Lung (tissue), 11 donors: ENCODE measurements at regions not wholly inside any gene's neighbourhood (a gene's known extent, or its start where the extent isn't known, plus 50 kb on each side); places are given as distances from the start of the nearest gene placed in this dataset.
"Not testable (repeated sequence)": the region's sequence is repeated elsewhere in the genome, so short reads cannot be mapped to it uniquely, and the experiment has no call there.

Experiments used
- ATAC-seq: fragments of 200-7000 bp; cut with Tn5 transposase; one replicate; pipeline ENCODE4 v1.9.1; 2020; ENCODE audit warnings: moderate number of reproducible peaks; ENCODE audit not compliant: insufficient read depth, low FRiP score
- DNase-seq, 3 donors: peaks; one replicate each; pipeline ENCODE4 v3.0.0-alpha.2; 2013 to 2017
- H3K27ac ChIP-seq, 2 donors: one replicate each; pipeline ENCODE4 v1.5.1; 2013; ENCODE audit warnings: mild to moderate bottlenecking in 2 of 2, moderate library complexity in 2 of 2, control low read depth in 1 of 2, inconsistent platforms in 1 of 2, low read depth in 1 of 2, low read length in 1 of 2
- H3K27me3 ChIP-seq, 3 donors: one replicate each; pipeline ENCODE4 v1.5.1; 2013; ENCODE audit warnings: low read length in 2 of 3; ENCODE audit not compliant: control insufficient read depth in 3 of 3, insufficient read depth in 3 of 3
- H3K36me3 ChIP-seq, 4 donors: one replicate each; pipeline ENCODE4 v1.5.1; 2013; ENCODE audit warnings: low read length in 4 of 4, mild to moderate bottlenecking in 1 of 4, moderate library complexity in 1 of 4; ENCODE audit not compliant: control insufficient read depth in 4 of 4, insufficient read depth in 4 of 4
- H3K4me1 ChIP-seq, 5 donors: one replicate each; pipeline ENCODE4 v1.5.1; 2013; ENCODE audit warnings: low read length in 5 of 5, mild to moderate bottlenecking in 2 of 5, moderate library complexity in 1 of 5; ENCODE audit not compliant: control insufficient read depth in 5 of 5, insufficient read depth in 5 of 5
- H3K4me3 ChIP-seq: one replicate; pipeline ENCODE4 v1.5.1; 2013; ENCODE audit warnings: mild to moderate bottlenecking, control low read depth, moderate library complexity
- H3K9ac ChIP-seq, 2 donors: one replicate each; pipeline ENCODE4 v1.5.1; 2013; ENCODE audit warnings: low read length in 2 of 2, control low read depth in 1 of 2; ENCODE audit not compliant: insufficient read depth in 1 of 2
- H3K9me3 ChIP-seq, 4 donors: one replicate each; pipeline ENCODE4 v1.5.1; 2013; ENCODE audit warnings: low read length in 3 of 4, mild to moderate bottlenecking in 1 of 4, moderate library complexity in 1 of 4; ENCODE audit not compliant: control insufficient read depth in 4 of 4, insufficient read depth in 3 of 4
- CTCF ChIP-seq: IDR thresholded peaks from 2 replicates; pipeline ENCODE4 v1.5.1; 2012; ENCODE audit warnings: mild to moderate bottlenecking; ENCODE audit errors: control extremely low read depth, extremely low read depth
- WGBS, 2 donors: extraction: QIAGEN DNeasy Blood & Tissue Kit; methylation state at CpG; one replicate each; pipeline ENCODE4 v1.1.7; 2013; 5-methylcytosine and 5-hydroxymethylcytosine counted together
- donor health status: control.
- donor health status: control.
- donor health status: Bipolar disorder and iron deficiency.
- donor health status: healthy.
- donor health status: DM: yes; HTN: yes; CAD: no.

GRCh38 chr7:133165001-133165400, 83.1 kb upstream of the CHCHD3 start:
- Histone ChIP-seq H3K4me3 (no peak overlapping the region), H3K27me3 (peaks cover 0 to 3% (median 0%) of the 10 kb centered on the region in 3 donors), H3K27ac (no peak overlapping the region), H3K9me3 (no peaks in the 10 kb centered on the region), H3K4me1 (no peaks in the 10 kb centered on the region), H3K9ac (no peak overlapping the region), H3K36me3 (no peaks in the 10 kb centered on the region)
- 90 to 96% methylated on average over 2 of the region's 2 CpGs for WGBS, 2 donors
- no peak for TF ChIP-seq CTCF
- ATAC-seq (no peak), DNase-seq (no peak)

GRCh38 chr7:133165529-133165928, 83.6 kb upstream of the CHCHD3 start:
- Histone ChIP-seq H3K27me3 (peaks cover 0 to 3% (median 0%) of the 10 kb centered on the region in 3 donors), H3K4me1 (no peaks in the 10 kb centered on the region), H3K4me3 (no peak overlapping the region), H3K9ac (no peak overlapping the region), H3K9me3 (no peaks in the 10 kb centered on the region), H3K27ac (no peak overlapping the region), H3K36me3 (no peaks in the 10 kb centered on the region)
- 75 to 77% methylated on average over 4 of the region's 4 CpGs for WGBS, 2 donors
- TF ChIP-seq CTCF: no peak
- ATAC-seq: no peak
- DNase-seq: no peak

GRCh38 chr7:133167300-133167699, 85.4 kb upstream of the CHCHD3 start:
- no peak overlapping the region for H3K4me3 ChIP-seq
- no peak for TF ChIP-seq CTCF
- H3K4me1 ChIP-seq: no peaks in the 10 kb centered on the region
- WGBS, 2 donors: 53 to 76% methylated on average over 5 of the region's 5 CpGs
- H3K36me3 ChIP-seq: no peaks in the 10 kb centered on the region
- H3K27me3 ChIP-seq: peaks cover 0 to 3% (median 0%) of the 10 kb centered on the region in 3 donors
- DNase-seq: no peak
- ATAC-seq: no peak
- no peak overlapping the region for H3K9ac ChIP-seq
- H3K9me3 ChIP-seq: no peaks in the 10 kb centered on the region
- no peak overlapping the region for H3K27ac ChIP-seq

- ATAC-seq, H3K4me1 ChIP-seq, H3K27me3 ChIP-seq, H3K9me3 ChIP-seq, H3K27ac ChIP-seq, DNase-seq, H3K9ac ChIP-seq, H3K4me3 ChIP-seq, H3K36me3 ChIP-seq: not testable (repeated sequence)
- WGBS, 2 donors: 82 to 83% methylated on average over 11 of the region's 11 CpGs
Measured at GRCh38 chr7:133169167-133169822, 83.6 kb upstream of the EXOC4 start.

- H3K4me3 ChIP-seq, H3K27me3 ChIP-seq, ATAC-seq, H3K9me3 ChIP-seq, H3K4me1 ChIP-seq, DNase-seq, H3K9ac ChIP-seq, H3K36me3 ChIP-seq, H3K27ac ChIP-seq: not testable (repeated sequence)
- WGBS, 2 donors: 94 to 95% methylated on average over 24 of the region's 24 CpGs
Measured at GRCh38 chr7:133177476-133177875, 75.4 kb upstream of the EXOC4 start.
